Osteoblast (primary cell): ENCODE measurements at regions not wholly inside any gene's neighbourhood (a gene's known extent, or its start where the extent isn't known, plus 50 kb on each side); places are given as distances from the start of the nearest gene placed in this dataset.

Source experiments
- DNase-seq: peaks from one replicate; pipeline ENCODE4 v3.0.0; 2011; ENCODE audit warnings: low spot score, mixed read lengths; ENCODE audit not compliant: insufficient read length; ENCODE audit errors: missing footprints
- H2AFZ ChIP-seq: 2 replicates; pipeline ENCODE4 v1.6.0; 2011; ENCODE audit warnings: mild to moderate bottlenecking, low read length
- H3K27ac ChIP-seq: 2 replicates; pipeline ENCODE4 v1.5.1; 2011; ENCODE audit warnings: mild to moderate bottlenecking, low read depth, low read length, moderate library complexity
- H3K27me3 ChIP-seq: 2 replicates; pipeline ENCODE4 v1.6.0; 2012; ENCODE audit warnings: mild to moderate bottlenecking, control low read depth, inconsistent platforms, low read length, moderate library complexity; ENCODE audit not compliant: insufficient read depth
- H3K36me3 ChIP-seq: 2 replicates; pipeline ENCODE4 v1.5.1; 2011; ENCODE audit warnings: mild to moderate bottlenecking, low read length, control low read depth, moderate library complexity; ENCODE audit not compliant: insufficient read depth
- H3K4me1 ChIP-seq: 2 replicates; pipeline ENCODE4 v1.5.1; 2011; ENCODE audit warnings: mild to moderate bottlenecking, low read length, control low read depth, moderate library complexity; ENCODE audit not compliant: insufficient read depth
- H3K4me2 ChIP-seq: 2 replicates; pipeline ENCODE4 v1.6.0; 2011; ENCODE audit warnings: mild to moderate bottlenecking, low read length; ENCODE audit not compliant: insufficient read depth
- H3K4me3 ChIP-seq: fragments of 200-600 bp; sonication (generic); 3 replicates; pipeline ENCODE4 v1.5.1; 2012; ENCODE audit warnings: mild to moderate bottlenecking, low read length, inconsistent platforms; ENCODE audit not compliant: insufficient read depth
- H3K79me2 ChIP-seq: 2 replicates; pipeline ENCODE4 v1.6.0; 2012; ENCODE audit warnings: mild to moderate bottlenecking, low read length, control low read depth, inconsistent platforms; ENCODE audit not compliant: insufficient read depth
- H3K9me3 ChIP-seq: 2 replicates; pipeline ENCODE4 v1.5.1; 2011; ENCODE audit warnings: low read depth, low read length, control low read depth
- H4K20me1 ChIP-seq: 2 replicates; pipeline ENCODE4 v1.6.0; 2012; ENCODE audit warnings: mild to moderate bottlenecking, low read length, control low read depth; ENCODE audit not compliant: insufficient read depth
- CTCF ChIP-seq: IDR thresholded peaks from 2 replicates; pipeline ENCODE4 v1.5.1; 2011; ENCODE audit warnings: mild to moderate bottlenecking, low read depth, low read length, moderate library complexity; ENCODE audit errors: extremely low read depth

- H3K79me2 ChIP-seq, result no peaks in the 10 kb centered on the region
- no peak overlapping the region for H3K4me2 ChIP-seq
- no peak overlapping the region for H3K4me3 ChIP-seq
- no peaks in the 10 kb centered on the region for H3K27me3 ChIP-seq
- TF ChIP-seq CTCF, result no peak
- H4K20me1 ChIP-seq, result no peaks in the 10 kb centered on the region
- no peaks in the 10 kb centered on the region for H3K4me1 ChIP-seq
- no peak overlapping the region for H2AFZ ChIP-seq
- no peak for DNase-seq
- no peaks in the 10 kb centered on the region for H3K9me3 ChIP-seq
- no peaks in the 10 kb centered on the region for H3K36me3 ChIP-seq
- no peak overlapping the region for H3K27ac ChIP-seq
Measured at GRCh38 chr5:58145397-58145934, 314.4 kb downstream of the PLK2 start.

- TF ChIP-seq CTCF, result no peak
- DNase-seq, result no peak
- H3K27ac ChIP-seq, result no peak overlapping the region
- no peak overlapping the region for H3K4me3 ChIP-seq
- no peaks in the 10 kb centered on the region for H3K79me2 ChIP-seq
- no peaks in the 10 kb centered on the region for H4K20me1 ChIP-seq
- no peaks in the 10 kb centered on the region for H3K27me3 ChIP-seq
- no peak overlapping the region for H2AFZ ChIP-seq
- no peak overlapping the region for H3K4me2 ChIP-seq
- H3K9me3 ChIP-seq, result no peaks in the 10 kb centered on the region
- H3K4me1 ChIP-seq, result no peaks in the 10 kb centered on the region
- no peaks in the 10 kb centered on the region for H3K36me3 ChIP-seq
Measured at GRCh38 chr5:58143727-58144126, 316.2 kb downstream of the PLK2 start.

- H3K4me3 ChIP-seq, result no peak overlapping the region
- H3K36me3 ChIP-seq, result no peaks in the 10 kb centered on the region
- DNase-seq, result no peak
- no peaks in the 10 kb centered on the region for H3K4me1 ChIP-seq
- no peaks in the 10 kb centered on the region for H3K79me2 ChIP-seq
- no peak overlapping the region for H3K4me2 ChIP-seq
- no peaks in the 10 kb centered on the region for H3K9me3 ChIP-seq
- TF ChIP-seq CTCF, result no peak
- H4K20me1 ChIP-seq, result no peaks in the 10 kb centered on the region
- no peak overlapping the region for H3K27ac ChIP-seq
- no peak overlapping the region for H2AFZ ChIP-seq
- H3K27me3 ChIP-seq, result no peaks in the 10 kb centered on the region
Measured at GRCh38 chr5:58143181-58143580, 316.7 kb downstream of the PLK2 start.

GRCh38 chr5:58138791-58139190 is 321.1 kb downstream of the PLK2 start:
- Histone ChIP-seq H3K36me3 (no peaks in the 10 kb centered on the region), H3K4me3 (no peak overlapping the region), H4K20me1 (no peaks in the 10 kb centered on the region), H3K27ac (no peak overlapping the region), H3K4me1 (peaks cover 24% of the 10 kb centered on the region), H3K9me3 (no peaks in the 10 kb centered on the region), H3K4me2 (no peak overlapping the region), H2AFZ (no peak overlapping the region), H3K27me3 (no peaks in the 10 kb centered on the region), H3K79me2 (no peaks in the 10 kb centered on the region)
- TF ChIP-seq CTCF, result no peak
- no peak for DNase-seq
